ENCODE measurements at regions not wholly inside any gene's neighbourhood (a gene's known extent, or its start where the extent isn't known, plus 50 kb on each side); places are given as distances from the start of the nearest gene placed in this dataset.
"Not testable (repeated sequence)": the region's sequence is repeated elsewhere in the genome, so short reads cannot be mapped to it uniquely, and the experiment has no call there.

GRCh38 chr5:91283326-91283725, 99.8 kb downstream of the ARRDC3 start:
- no peak for DNase-seq

- DNase-seq: no peak
Measured at GRCh38 chr5:91282210-91282609, 100.9 kb downstream of the ARRDC3 start.

GRCh38 chr5:91281401-91281800, 101.7 kb downstream of the ARRDC3 start:
- DNase-seq: no peak

GRCh38 chr5:91280362-91281269, 102.5 kb downstream of the ARRDC3 start:
- peak; percentile 83 for DNase-seq

GRCh38 chr5:91277840-91278239, 105.3 kb downstream of the ARRDC3 start:
- no peak for DNase-seq

- no peak for DNase-seq
Measured at GRCh38 chr5:91277093-91277626, 106.0 kb downstream of the ARRDC3 start.

GRCh38 chr5:91272858-91273257, 110.3 kb downstream of the ARRDC3 start:
- DNase-seq: no peak

GRCh38 chr5:91271999-91272398, 111.1 kb downstream of the ARRDC3 start:
- no peak for DNase-seq

GRCh38 chr5:91269198-91269597, 113.9 kb downstream of the ARRDC3 start:
- no peak for DNase-seq

GRCh38 chr5:91266184-91266705, 116.9 kb downstream of the ARRDC3 start:
- no peak for DNase-seq

- DNase-seq: no peak
Measured at GRCh38 chr5:91264311-91265051, 118.6 kb downstream of the ARRDC3 start.

- no peak for DNase-seq
Measured at GRCh38 chr5:91263898-91264297, 119.2 kb downstream of the ARRDC3 start.

- DNase-seq: no peak
Measured at GRCh38 chr5:91257301-91257700, 125.8 kb downstream of the ARRDC3 start.

GRCh38 chr5:91256142-91256524, 127.0 kb downstream of the ARRDC3 start:
- DNase-seq: no peak

GRCh38 chr5:91255396-91256141, 127.5 kb downstream of the ARRDC3 start:
- DNase-seq: no peak

- DNase-seq: no peak
Measured at GRCh38 chr5:91252916-91253315, 130.2 kb downstream of the ARRDC3 start.

GRCh38 chr5:91245871-91246270, 137.2 kb downstream of the ARRDC3 start:
- DNase-seq: no peak

GRCh38 chr5:91245074-91245452, 138.1 kb downstream of the ARRDC3 start:
- no peak for DNase-seq

- no peak for DNase-seq
Measured at GRCh38 chr5:91244380-91245073, 138.6 kb downstream of the ARRDC3 start.

GRCh38 chr5:91243852-91244251, 139.3 kb downstream of the ARRDC3 start:
- no peak for DNase-seq

- DNase-seq: no peak
Measured at GRCh38 chr5:91243286-91243685, 139.8 kb downstream of the ARRDC3 start.

GRCh38 chr5:91241460-91241859, 141.7 kb downstream of the ARRDC3 start:
- not testable (repeated sequence) for DNase-seq
